A673 (cell line): ENCODE measurements at regions not wholly inside any gene's neighbourhood (a gene's known extent, or its start where the extent isn't known, plus 50 kb on each side); places are given as distances from the start of the nearest gene placed in this dataset.
A peak's percentile ranks its signal among the peaks of the same experiment; 100 is the strongest.

ENCODE experiments used
- BruUV-seq: library from RNA; stranded (reverse); fragments of 400-500 nt; replicated peaks from 2 replicates; lab custom pipeline; 2021; lab: Mats Ljungman, UMichigan
- CTCF ChIA-PET: fragments of 300-600 bp; sonication (Branson Sonifier 250); formaldehyde crosslinking; loops from one replicate; lab custom pipeline; 2022; ENCODE audit warnings: antibody characterized with exemption; lab: Charles Lee
- POLR2A ChIA-PET: fragments of 300-600 bp; sonication (Branson Sonifier 250); formaldehyde crosslinking; loops from one replicate; lab custom pipeline; 2022; ENCODE audit warnings: antibody characterized with exemption; ENCODE audit not compliant: low non-redundant PET; lab: Charles Lee
- DNase-seq: peaks from one replicate; pipeline ENCODE4 v3.0.0-alpha.2; 2015; ENCODE audit warnings: low spot score
- H3K27ac ChIP-seq: fragments of 200-600 bp; sonication (generic); 2 replicates; pipeline ENCODE4 v1.5.1; 2016; ENCODE audit warnings: mixed run types, low read depth, mild to moderate bottlenecking, mixed read lengths, antibody characterized with exemption, low read length; ENCODE audit not compliant: poor library complexity, severe bottlenecking
- H3K27me3 ChIP-seq: fragments of 200-600 bp; sonication (generic); replicated peaks from 2 replicates; pipeline ENCODE4 v1.6.1; 2017; ENCODE audit warnings: mixed run types, low read depth, mild to moderate bottlenecking, mixed read lengths, antibody characterized with exemption, low read length; ENCODE audit not compliant: insufficient read depth, poor library complexity
- H3K36me3 ChIP-seq: fragments of 200-600 bp; sonication (generic); 2 replicates; pipeline ENCODE4 v1.6.1; 2016; ENCODE audit warnings: mixed run types, mild to moderate bottlenecking, mixed read lengths, antibody characterized with exemption, low read length; ENCODE audit not compliant: insufficient read depth, poor library complexity, severe bottlenecking
- H3K4me1 ChIP-seq: fragments of 200-600 bp; sonication (generic); 2 replicates; pipeline ENCODE4 v1.6.1; 2017; ENCODE audit warnings: mixed run types, mild to moderate bottlenecking, mixed read lengths, antibody characterized with exemption, low read length; ENCODE audit not compliant: insufficient read depth, poor library complexity, severe bottlenecking
- H3K4me3 ChIP-seq: fragments of 200-600 bp; sonication (generic); 2 replicates; pipeline ENCODE4 v1.5.1; 2016; ENCODE audit warnings: low read depth, mixed run types, mild to moderate bottlenecking, mixed read lengths, low read length; ENCODE audit not compliant: poor library complexity, severe bottlenecking
- H3K9me3 ChIP-seq: fragments of 200-600 bp; sonication (generic); 2 replicates; pipeline ENCODE4 v1.6.1; 2016; ENCODE audit warnings: mixed run types, low read depth, mild to moderate bottlenecking, mixed read lengths, antibody characterized with exemption, low read length; ENCODE audit not compliant: poor library complexity, severe bottlenecking
- CTCF ChIP-seq: fragments of 300-800, 200-600 bp; sonication (generic); conservative IDR thresholded peaks from 2 replicates; pipeline ENCODE4 v1.5.1; 2017; ENCODE audit warnings: low read depth, mild to moderate bottlenecking, antibody characterized with exemption, low read length, moderate library complexity, mixed read lengths
- EZH2 ChIP-seq: fragments of 200-600 bp; sonication (generic); IDR thresholded peaks from 2 replicates; pipeline ENCODE4 v1.6.1; 2017; ENCODE audit warnings: borderline replicate concordance, low read depth, mild to moderate bottlenecking, mixed read lengths, antibody characterized with exemption, low read length; ENCODE audit not compliant: poor library complexity, severe bottlenecking
- intact Hi-C: fragments of 100-400 bp; cut with micrococcal nuclease; formaldehyde crosslinking; loops from one replicate; pipeline ENCODE4 v1.10.0; 2022; ENCODE audit not compliant: unreplicated experiment

- no peak overlapping the region for H3K4me3 ChIP-seq
- H3K27ac ChIP-seq: no peak overlapping the region
- ChIA-PET POLR2A (no interaction called here), CTCF (no interaction called here)
- no peak for DNase-seq
- peaks cover 13% of the 10 kb centered on the region for H3K4me1 ChIP-seq
- H3K27me3 ChIP-seq: no peaks in the 10 kb centered on the region
- intact Hi-C loops: loop anchor here (5.0 to 10.0 kb wide), 2 partner anchors 420 to 503 kb away; no protein-coding TSS in a partner anchor
- H3K9me3 ChIP-seq: no peaks in the 10 kb centered on the region
- no peaks in the 10 kb centered on the region for H3K36me3 ChIP-seq
- no peak for TF ChIP-seq EZH2
- TF ChIP-seq CTCF: no peak
- no TSS peak for BruUV-seq
Observed at GRCh38 chrX:110414679-110415439, 56.2 kb downstream of the RTL9 start.

- TF ChIP-seq CTCF (no peak), EZH2 (no peak)
- intact Hi-C loops: loop anchor here (5.0 to 10.0 kb wide), 2 partner anchors 421 to 503 kb away; no protein-coding TSS in a partner anchor
- Histone ChIP-seq H3K4me1 (peaks cover 13% of the 10 kb centered on the region), H3K9me3 (no peaks in the 10 kb centered on the region), H3K27me3 (no peaks in the 10 kb centered on the region), H3K27ac (no peak overlapping the region), H3K36me3 (no peaks in the 10 kb centered on the region), H3K4me3 (no peak overlapping the region)
- no TSS peak for BruUV-seq
- CTCF ChIA-PET: no interaction called here
- no peak for DNase-seq
- POLR2A ChIA-PET: no interaction called here
Observed at GRCh38 chrX:110415440-110416170, 57.0 kb downstream of the RTL9 start.

- H3K4me1 ChIP-seq: peaks cover 13% of the 10 kb centered on the region
- no peaks in the 10 kb centered on the region for H3K36me3 ChIP-seq
- H3K27me3 ChIP-seq: no peaks in the 10 kb centered on the region
- TF ChIP-seq EZH2: no peak
- TF ChIP-seq CTCF: no peak
- peak; percentile 37 for DNase-seq
- no peaks in the 10 kb centered on the region for H3K9me3 ChIP-seq
- no peak overlapping the region for H3K27ac ChIP-seq
- BruUV-seq: no TSS peak
- CTCF ChIA-PET: interaction anchor here (0.5 to 0.7 kb wide), 2 partner anchors 218 to 830 kb away, joined by 3 read pairs; no protein-coding TSS in a partner anchor
- POLR2A ChIA-PET: no interaction called here
- no peak overlapping the region for H3K4me3 ChIP-seq
- intact Hi-C loops: loop anchor here (5.0 to 10.0 kb wide), 2 partner anchors 422 to 505 kb away; no protein-coding TSS in a partner anchor
Observed at GRCh38 chrX:110417128-110417527, 58.5 kb downstream of the RTL9 start.
